T1000 (cell line): ENCODE measurements at regions not wholly inside any gene's neighbourhood (a gene's known extent, or its start where the extent isn't known, plus 50 kb on each side); places are given as distances from the start of the nearest gene placed in this dataset.
"Not testable (repeated sequence)": the region's sequence is repeated elsewhere in the genome, so short reads cannot be mapped to it uniquely, and the experiment has no call there.

Source experiments
- DNase-seq: peaks from one replicate; lab custom pipeline; 2025; ENCODE audit warnings: mixed read lengths; lab: John Stamatoyannopoulos, UW

GRCh38 chr10:125451319-125451718 is 231.6 kb downstream of the TEX36 start:
- no peak for DNase-seq

- DNase-seq = no peak
Observed at GRCh38 chr10:125450218-125450617, 232.7 kb downstream of the TEX36 start.

- DNase-seq = no peak
Observed at GRCh38 chr10:125449571-125449970, 233.4 kb downstream of the TEX36 start.

- no peak for DNase-seq
Observed at GRCh38 chr10:125448596-125448995, 234.4 kb downstream of the TEX36 start.

- DNase-seq = no peak
Observed at GRCh38 chr10:125444790-125445189, 238.2 kb downstream of the TEX36 start.

- DNase-seq = no peak
Observed at GRCh38 chr10:125442856-125443540, 240.0 kb downstream of the TEX36 start.

GRCh38 chr10:125441151-125441550 is 241.8 kb downstream of the TEX36 start:
- DNase-seq = no peak

GRCh38 chr10:125431149-125431548 is 251.8 kb downstream of the TEX36 start:
- DNase-seq = no peak

- DNase-seq = no peak
Observed at GRCh38 chr10:125428054-125428453, 254.9 kb downstream of the TEX36 start.

- no peak for DNase-seq
Observed at GRCh38 chr10:125424191-125424847, 258.6 kb downstream of the TEX36 start.

- no peak for DNase-seq
Observed at GRCh38 chr10:125423569-125423968, 259.4 kb downstream of the TEX36 start.

GRCh38 chr10:125419831-125420230 is 259.5 kb upstream of the CTBP2 start:
- no peak for DNase-seq

GRCh38 chr10:125419146-125419545 is 258.8 kb upstream of the CTBP2 start:
- DNase-seq = no peak

- no peak for DNase-seq
Observed at GRCh38 chr10:125417605-125418004, 257.2 kb upstream of the CTBP2 start.

GRCh38 chr10:125415964-125416363 is 255.6 kb upstream of the CTBP2 start:
- no peak for DNase-seq

GRCh38 chr10:125415006-125415633 is 254.8 kb upstream of the CTBP2 start:
- no peak for DNase-seq

- DNase-seq = no peak
Observed at GRCh38 chr10:125411724-125412123, 251.4 kb upstream of the CTBP2 start.

GRCh38 chr10:125409756-125410155 is 249.4 kb upstream of the CTBP2 start:
- no peak for DNase-seq

GRCh38 chr10:125407557-125407956 is 247.2 kb upstream of the CTBP2 start:
- DNase-seq = no peak

- DNase-seq = no peak
Observed at GRCh38 chr10:125407000-125407502, 246.7 kb upstream of the CTBP2 start.

GRCh38 chr10:125404902-125405301 is 244.5 kb upstream of the CTBP2 start:
- DNase-seq = not testable (repeated sequence)

GRCh38 chr10:125401462-125401861 is 241.1 kb upstream of the CTBP2 start:
- DNase-seq = no peak

GRCh38 chr10:125399289-125399688 is 238.9 kb upstream of the CTBP2 start:
- no peak for DNase-seq
